ENCODE measurements at regions not wholly inside any gene's neighbourhood (a gene's known extent, or its start where the extent isn't known, plus 50 kb on each side); places are given as distances from the start of the nearest gene placed in this dataset.

DNA sequence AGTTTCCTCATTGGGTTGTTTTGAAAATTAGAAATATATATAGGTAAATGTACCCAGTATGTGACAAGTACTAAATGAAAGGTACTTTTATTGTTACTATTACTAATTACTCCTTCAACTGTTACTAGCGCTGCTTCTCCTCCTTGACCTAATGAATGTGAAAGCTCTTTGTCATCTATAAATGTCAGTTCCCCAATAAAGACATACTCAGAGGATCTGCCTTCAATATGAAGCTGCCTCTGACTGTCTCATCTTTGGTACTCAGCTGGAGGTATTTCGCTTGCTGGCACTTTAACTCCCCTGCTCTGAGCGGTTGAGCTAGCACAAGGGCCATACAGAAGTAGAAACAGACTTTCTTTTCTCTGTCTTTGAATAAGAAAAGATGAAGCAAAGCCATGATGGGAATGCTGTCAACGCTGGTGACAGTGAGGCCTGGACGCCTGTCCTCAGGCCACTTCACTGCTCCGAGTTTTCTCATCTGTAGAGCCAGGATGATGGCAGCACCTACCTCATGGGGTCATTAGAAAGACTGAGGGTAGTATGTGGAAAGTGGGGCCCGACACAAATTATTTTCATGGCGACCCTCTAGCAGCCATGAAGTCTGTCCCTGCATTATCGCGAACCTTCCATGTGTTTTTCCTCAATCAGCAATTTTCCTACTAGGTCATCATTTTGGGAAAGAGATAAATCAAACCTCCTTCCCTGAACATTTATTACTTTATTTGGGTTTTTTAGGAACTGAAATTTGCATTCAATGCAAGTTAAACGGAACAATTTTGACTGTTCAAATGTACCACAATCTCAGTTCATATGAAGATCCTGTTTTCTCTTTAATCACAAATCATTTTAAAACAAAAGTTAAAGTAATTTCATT lies 55.9 kb upstream of the SNX9 start:
- no peak for TF ChIP-seq CTCF (IDR thresholded peaks at IDR 0.05)
- Histone ChIP-seq H3K27ac (no peak overlapping the region), H3K4me1 (peaks cover 0 to 39% (median 24%) of the 10 kb centered on the region in 4 donors), H3K36me3 (no peaks in the 10 kb centered on the region), H3K9me3 (no peaks in the 10 kb centered on the region), H3K4me3 (no peak overlapping the region), H3K27me3 (peaks cover 0 to 5% of the 10 kb centered on the region in 2 donors)
- intact Hi-C loops (cut with DNase I; ENCODE audit: low total_unique reads): no loop called here
- DNase-seq: no peak

GRCh38 chr6:157767775-157768156 lies 55.3 kb upstream of the SNX9 start:
- Histone ChIP-seq H3K36me3 (no peaks in the 10 kb centered on the region), H3K4me1 (peaks cover 0 to 33% (median 23%) of the 10 kb centered on the region in 4 donors), H3K27me3 (peaks cover 0 to 11% of the 10 kb centered on the region in 2 donors), H3K4me3 (no peak overlapping the region), H3K9me3 (no peaks in the 10 kb centered on the region), H3K27ac (no peak overlapping the region)
- no peak for TF ChIP-seq CTCF (IDR thresholded peaks at IDR 0.05)
- DNase-seq: no peak
- intact Hi-C loops (cut with DNase I; ENCODE audit: low total_unique reads): no loop called here

DNA sequence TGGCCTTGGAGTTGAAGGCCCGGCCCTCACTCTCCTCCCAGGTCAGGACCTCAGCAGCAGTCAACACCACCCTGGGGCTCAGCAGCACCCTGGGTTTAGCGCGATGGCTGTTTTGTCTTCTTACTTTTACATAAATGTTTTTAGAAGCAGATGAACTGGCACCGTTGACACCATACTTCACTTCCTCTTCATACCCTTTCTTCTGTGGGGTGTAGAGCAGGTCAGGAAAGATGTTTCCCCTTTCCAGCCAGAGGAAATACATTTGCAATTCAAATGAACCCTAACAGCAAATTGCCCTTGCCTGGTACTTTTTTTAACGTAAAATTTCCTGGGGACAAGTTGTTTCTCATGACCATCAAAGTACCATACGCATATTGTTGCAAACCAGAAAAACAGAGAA lies 54.7 kb upstream of the SNX9 start:
- Histone ChIP-seq H3K9me3 (no peaks in the 10 kb centered on the region), H3K27me3 (peaks cover 0 to 15% of the 10 kb centered on the region in 2 donors), H3K27ac (no peak overlapping the region), H3K36me3 (no peaks in the 10 kb centered on the region), H3K4me3 (no peak overlapping the region), H3K4me1 (peaks cover 0 to 27% (median 19%) of the 10 kb centered on the region in 4 donors)
- no peak for DNase-seq
- TF ChIP-seq CTCF (IDR thresholded peaks at IDR 0.05): no peak
- intact Hi-C loops (cut with DNase I; ENCODE audit: low total_unique reads): no loop called here

DNA sequence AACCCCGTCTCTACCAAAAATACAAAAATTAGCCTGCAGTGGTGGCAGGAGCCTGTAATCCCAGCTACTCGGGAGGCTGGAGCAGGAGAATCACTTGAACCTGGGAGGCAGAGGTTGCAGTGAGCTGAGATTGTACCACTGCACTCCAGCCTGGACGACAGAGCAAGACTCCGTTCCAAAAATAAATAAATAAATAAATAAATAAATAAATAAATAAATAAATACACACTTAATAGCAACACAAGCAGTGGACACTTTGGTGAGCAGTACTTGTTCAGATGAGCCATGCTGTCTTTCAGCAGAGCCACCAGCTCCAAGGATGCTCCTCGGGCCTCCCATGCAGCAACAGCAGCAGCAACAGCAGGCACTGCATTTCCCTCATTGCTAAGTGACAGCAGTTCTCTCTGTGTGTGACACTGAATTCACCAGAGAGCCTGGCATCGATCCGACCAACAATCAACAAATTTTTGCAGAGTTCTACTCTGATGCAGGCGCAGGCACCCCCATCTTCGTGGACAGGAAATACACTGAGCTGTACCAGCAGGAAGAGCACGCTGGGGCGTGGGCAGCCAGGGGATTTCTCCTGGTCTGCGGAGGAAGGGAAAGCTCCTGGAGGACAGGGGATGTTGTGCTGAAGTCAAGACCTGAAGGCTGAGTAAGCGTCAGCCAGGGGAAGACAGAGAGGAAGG lies 54.0 kb upstream of the SNX9 start:
- H3K27ac ChIP-seq: no peak overlapping the region
- no peaks in the 10 kb centered on the region for H3K36me3 ChIP-seq
- no peak overlapping the region for H3K4me3 ChIP-seq
- peaks cover 0 to 22% of the 10 kb centered on the region in 2 donors for H3K27me3 ChIP-seq
- intact Hi-C loops (cut with DNase I; ENCODE audit: low total_unique reads): no loop called here
- no peak for DNase-seq
- no peak for TF ChIP-seq CTCF (IDR thresholded peaks at IDR 0.05)
- no peaks in the 10 kb centered on the region for H3K9me3 ChIP-seq
- H3K4me1 ChIP-seq: peaks cover 0 to 20% (median 12%) of the 10 kb centered on the region in 4 donors

- no peak for DNase-seq
- Histone ChIP-seq H3K27ac (no peak overlapping the region), H3K36me3 (no peaks in the 10 kb centered on the region), H3K4me1 (peaks cover 0 to 11% (median 3%) of the 10 kb centered on the region in 4 donors), H3K27me3 (peaks cover 0 to 22% of the 10 kb centered on the region in 2 donors), H3K9me3 (no peaks in the 10 kb centered on the region), H3K4me3 (no peak overlapping the region)
- intact Hi-C loops (cut with DNase I; ENCODE audit: low total_unique reads): no loop called here
- TF ChIP-seq CTCF (IDR thresholded peaks at IDR 0.05): no peak
Observed at GRCh38 chr6:157769776-157770426, 53.1 kb upstream of the SNX9 start.

Data from tibial artery (tissue), 4 donors.